NCI-H2196 (cell line): ENCODE measurements at regions not wholly inside any gene's neighbourhood (a gene's known extent, or its start where the extent isn't known, plus 50 kb on each side); places are given as distances from the start of the nearest gene placed in this dataset.
"Not testable (repeated sequence)": the region's sequence is repeated elsewhere in the genome, so short reads cannot be mapped to it uniquely, and the experiment has no call there.

ENCODE experiments used
- DNase-seq: peaks from one replicate; lab custom pipeline; 2025; ENCODE audit not compliant: unreplicated experiment; lab: John Stamatoyannopoulos, UW

- DNase-seq = no peak
These were observed 130.5 kb downstream of the SMIM20 start for GRCh38 chr4:26044524-26044923.

- DNase-seq = no peak
These were observed 131.0 kb downstream of the SMIM20 start for GRCh38 chr4:26044983-26045382.

- no peak for DNase-seq
These were observed 133.8 kb downstream of the SMIM20 start for GRCh38 chr4:26047795-26048194.

- DNase-seq = no peak
These were observed 134.4 kb downstream of the SMIM20 start for GRCh38 chr4:26048378-26048882.

DNA sequence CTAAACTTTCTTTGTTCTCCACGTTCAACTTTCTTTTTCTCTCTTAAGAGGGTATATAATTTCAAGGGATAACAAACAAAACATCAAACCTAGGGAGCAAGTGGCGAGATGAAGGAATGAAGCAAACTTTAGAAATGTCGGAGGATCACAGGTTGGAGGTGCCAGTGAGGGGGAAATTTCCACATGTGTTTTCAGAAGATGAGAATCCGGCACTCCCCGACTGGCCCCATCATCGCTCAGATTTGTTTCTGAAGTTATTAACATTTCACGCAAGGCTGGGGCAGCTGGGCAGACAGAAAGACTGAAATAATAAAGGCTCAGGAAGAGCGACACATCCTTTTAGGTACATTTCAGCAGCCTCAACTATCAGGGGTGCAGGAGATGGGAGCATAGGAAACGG, 134.9 kb downstream of the SMIM20 start:
- no peak for DNase-seq

- no peak for DNase-seq
These were observed 135.4 kb downstream of the SMIM20 start for GRCh38 chr4:26049447-26049846.

DNA sequence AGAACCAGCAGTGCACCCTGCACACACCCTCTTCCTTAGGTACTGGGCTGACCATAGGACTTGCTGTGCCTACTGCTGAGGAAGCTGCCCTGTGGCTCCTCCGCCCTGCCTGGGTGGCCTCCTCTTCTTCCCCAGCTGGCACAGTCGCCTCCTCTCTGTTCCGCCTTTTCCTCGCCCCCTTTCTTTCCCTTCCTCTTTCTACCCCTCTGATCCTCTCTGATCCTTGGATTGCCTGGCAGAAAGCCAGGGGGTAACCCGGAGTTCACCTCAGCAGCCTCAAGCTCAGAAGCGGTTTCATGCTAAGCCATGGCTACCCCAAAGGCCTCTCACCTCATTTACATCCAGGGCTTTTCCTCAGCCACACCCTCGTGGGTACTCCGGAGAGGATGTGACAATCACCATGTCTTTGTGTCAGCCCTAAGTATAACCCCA, 136.2 kb downstream of the SMIM20 start:
- DNase-seq = no peak

- DNase-seq = no peak
These were observed 136.7 kb downstream of the SMIM20 start for GRCh38 chr4:26050671-26051070.

GRCh38 chr4:26051240-26051639, 137.2 kb downstream of the SMIM20 start:
- DNase-seq = no peak

DNA sequence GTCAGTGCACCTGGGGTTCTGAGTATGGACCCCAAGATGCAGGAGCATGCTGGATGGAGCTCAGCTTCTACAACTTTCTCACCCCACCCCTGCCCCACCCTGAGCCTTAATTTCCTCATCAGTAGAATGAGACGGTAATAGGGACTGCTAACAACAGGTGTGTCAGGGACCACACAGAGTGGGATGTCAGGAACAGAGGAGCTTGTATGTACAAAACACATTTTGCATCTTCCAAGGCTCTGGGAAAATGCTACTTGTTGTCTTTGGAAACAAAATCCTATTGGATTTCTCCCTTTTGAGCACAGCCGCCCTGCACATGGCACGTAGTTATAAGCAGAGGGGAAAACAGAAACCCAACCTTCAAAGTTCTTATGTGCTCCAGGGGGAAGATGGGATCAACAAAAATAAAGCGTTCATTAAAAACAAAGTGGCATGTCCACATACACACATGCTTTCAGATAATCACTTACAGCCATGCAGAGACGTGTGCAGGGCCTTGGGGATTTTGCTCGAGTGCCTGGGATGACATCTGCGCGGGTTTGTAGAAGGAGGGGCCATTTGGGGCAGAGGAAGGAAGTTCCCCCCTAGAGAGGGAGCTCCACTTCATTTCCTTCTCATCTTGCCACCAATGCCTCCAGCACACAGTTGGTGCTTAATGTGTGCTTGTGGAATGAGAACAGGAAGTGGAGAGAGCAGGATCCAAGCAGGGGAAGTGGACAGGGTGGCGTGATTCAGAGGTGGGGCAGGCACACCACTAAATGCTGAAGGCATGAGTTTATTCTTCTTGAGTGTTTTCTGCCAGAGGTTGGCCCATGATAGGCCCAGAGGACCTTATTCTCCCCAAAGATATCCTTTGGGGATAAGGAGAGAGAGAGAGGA, 138.9 kb downstream of the SMIM20 start:
- DNase-seq = no peak

DNA sequence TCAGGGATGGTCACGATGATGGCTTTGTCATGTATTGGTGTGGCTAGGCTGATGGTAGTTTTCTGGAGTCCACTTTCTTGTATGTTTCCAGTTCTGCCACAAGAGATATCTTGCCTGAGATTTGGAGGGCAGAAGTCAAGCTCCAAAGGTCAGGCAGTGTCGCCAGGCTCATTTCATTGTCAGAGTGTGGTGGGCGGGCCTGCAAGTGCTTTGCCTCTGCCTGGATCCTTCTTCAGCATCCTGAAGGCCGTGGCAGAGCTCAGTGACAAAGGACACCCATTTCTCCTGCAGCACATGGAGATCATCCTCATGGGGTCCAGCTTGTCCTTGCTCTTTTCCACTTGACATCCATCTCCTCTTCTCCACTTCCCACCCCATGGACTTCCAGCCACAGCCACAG, 139.7 kb downstream of the SMIM20 start:
- DNase-seq = no peak

DNA sequence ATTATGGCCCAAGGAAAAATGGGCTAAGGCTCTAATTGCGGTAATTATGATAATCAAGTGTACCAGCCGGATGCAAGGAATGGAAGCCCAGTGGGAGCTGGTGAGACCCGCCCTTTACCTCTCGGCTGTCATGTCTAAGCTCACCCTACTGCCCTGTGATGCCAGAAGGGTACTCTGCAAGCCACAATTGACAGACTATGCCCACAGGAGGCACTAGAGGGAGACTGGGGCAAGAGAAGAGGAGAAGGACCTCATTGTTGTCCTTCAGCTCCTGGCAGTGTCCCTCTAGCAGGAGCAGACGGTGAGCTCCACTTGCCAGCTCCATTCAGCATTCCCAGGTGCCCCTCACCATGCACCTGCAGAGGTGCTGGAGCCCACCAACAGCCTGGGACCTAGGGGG, 141.8 kb downstream of the SMIM20 start:
- DNase-seq = no peak

DNA sequence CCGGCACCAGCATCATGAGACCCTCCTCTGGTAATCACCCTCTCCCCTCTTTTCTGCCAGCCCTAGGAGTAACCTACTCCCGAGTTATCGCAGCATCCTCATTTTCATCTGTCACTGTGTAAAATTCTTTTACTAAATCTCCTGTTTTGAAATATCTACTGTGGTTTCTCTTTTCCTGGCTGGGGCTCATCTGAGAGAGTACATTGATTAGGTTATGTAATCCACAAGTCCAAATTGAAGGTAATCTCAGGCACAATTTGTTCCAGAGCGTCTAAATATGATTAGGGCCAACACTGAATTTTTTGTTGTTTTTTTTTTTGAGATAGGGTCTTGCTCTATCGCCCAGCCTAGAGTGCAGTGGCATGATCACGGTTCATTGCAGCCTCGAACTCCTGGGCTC, 142.4 kb downstream of the SMIM20 start:
- no peak for DNase-seq

DNA sequence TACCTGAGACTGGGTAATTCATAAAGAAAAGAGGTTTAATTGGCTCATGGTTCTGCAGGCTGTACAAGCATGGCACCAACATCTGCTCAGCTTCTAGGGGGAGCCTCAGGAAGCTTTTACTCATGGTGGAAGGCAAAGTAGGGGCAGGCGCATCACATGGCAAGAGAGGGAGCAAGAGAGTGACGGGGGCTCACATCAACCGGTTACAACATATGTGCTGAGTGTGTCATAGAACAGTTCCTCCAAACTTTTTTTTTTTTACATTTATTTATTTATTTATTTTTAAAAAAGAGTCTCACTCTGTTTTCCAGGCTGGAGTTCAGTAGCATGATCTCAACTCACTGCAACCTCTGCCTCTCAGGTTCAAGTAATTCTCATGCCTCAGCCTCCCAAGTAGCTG, 143.8 kb downstream of the SMIM20 start:
- DNase-seq = not testable (repeated sequence)

- DNase-seq = no peak
These were observed 144.5 kb downstream of the SMIM20 start for GRCh38 chr4:26058537-26058936.

GRCh38 chr4:26059391-26060154, 145.6 kb downstream of the SMIM20 start:
- no peak for DNase-seq

DNA sequence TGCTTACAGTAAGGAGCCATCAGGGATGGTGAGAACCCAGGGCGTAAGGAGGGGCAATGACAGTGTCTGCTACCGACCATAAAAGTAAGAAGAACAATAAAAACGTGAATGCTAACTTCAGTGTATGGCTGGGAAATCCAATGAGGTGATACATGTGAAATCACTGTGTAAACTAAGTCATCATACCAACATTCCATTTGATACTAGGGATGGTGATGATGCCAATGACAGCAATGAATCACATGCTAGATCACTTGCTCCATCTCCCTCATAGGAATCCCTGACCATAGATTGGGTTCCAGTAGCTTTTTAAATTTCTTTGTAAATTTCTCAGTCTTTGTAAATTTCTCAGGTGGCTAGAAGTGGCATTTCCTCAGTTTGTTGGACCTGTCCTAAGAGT, 146.3 kb downstream of the SMIM20 start:
- no peak for DNase-seq

GRCh38 chr4:26061248-26061986, 147.4 kb downstream of the SMIM20 start:
- DNase-seq = no peak

GRCh38 chr4:26062215-26062614, 148.2 kb downstream of the SMIM20 start:
- no peak for DNase-seq

GRCh38 chr4:26064009-26064408, 150.0 kb downstream of the SMIM20 start:
- not testable (repeated sequence) for DNase-seq

DNA sequence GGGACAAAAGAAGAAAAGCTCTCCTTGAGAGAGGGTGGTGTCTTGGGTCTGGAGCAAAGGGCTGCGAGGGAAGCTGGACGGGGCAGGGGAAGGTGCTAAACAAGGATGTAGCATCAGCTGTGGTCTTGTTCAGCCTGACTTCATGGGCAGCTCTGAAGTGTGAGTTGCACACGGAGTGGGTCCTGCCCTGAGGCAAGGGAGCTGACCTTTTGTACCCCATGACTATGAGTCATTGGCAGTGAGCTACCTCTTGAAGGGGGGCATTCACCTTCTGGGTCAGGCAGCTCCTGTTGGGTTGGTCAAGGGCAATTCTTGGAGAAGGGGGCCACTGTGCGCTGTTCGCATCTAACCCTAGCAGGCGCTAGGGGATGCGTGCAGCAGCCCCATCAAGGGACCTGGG, 151.8 kb downstream of the SMIM20 start:
- no peak for DNase-seq
